ENCODE measurements at regions not wholly inside any gene's neighbourhood (a gene's known extent, or its start where the extent isn't known, plus 50 kb on each side); places are given as distances from the start of the nearest gene placed in this dataset.

- H3K9me3 Mint-ChIP-seq = peaks cover 15% of the 10 kb centered on the region
- DNase-seq (ENCODE audit: low spot score in 2 of 2) (no peak), ATAC-seq (replicated peaks; ENCODE audit: extremely low read depth, poor library complexity, severe bottlenecking) (no peak)
- H3K4me1 Mint-ChIP-seq = no peaks in the 10 kb centered on the region
- H3K27ac Mint-ChIP-seq (ENCODE audit: low read depth) = no peak overlapping the region
- H3K36me3 Mint-ChIP-seq (ENCODE audit: insufficient read depth) = no peaks in the 10 kb centered on the region
- no peak overlapping the region for H3K4me3 Mint-ChIP-seq
- H3K27me3 Mint-ChIP-seq = no peaks in the 10 kb centered on the region
Measured at GRCh38 chr5:165260426-165260825, 1755.0 kb downstream of the MAT2B start.

- Mint-ChIP-seq H3K4me3 (no peak overlapping the region), H3K36me3 (ENCODE audit: insufficient read depth) (no peaks in the 10 kb centered on the region), H3K27me3 (no peaks in the 10 kb centered on the region), H3K9me3 (peaks cover 5% of the 10 kb centered on the region), H3K4me1 (no peaks in the 10 kb centered on the region), H3K27ac (ENCODE audit: low read depth) (no peak overlapping the region)
- ATAC-seq (replicated peaks; ENCODE audit: extremely low read depth, poor library complexity, severe bottlenecking) (no peak), DNase-seq (ENCODE audit: low spot score in 2 of 2) (no peak)
Measured at GRCh38 chr5:165263536-165263935, 1758.1 kb downstream of the MAT2B start.

DNA sequence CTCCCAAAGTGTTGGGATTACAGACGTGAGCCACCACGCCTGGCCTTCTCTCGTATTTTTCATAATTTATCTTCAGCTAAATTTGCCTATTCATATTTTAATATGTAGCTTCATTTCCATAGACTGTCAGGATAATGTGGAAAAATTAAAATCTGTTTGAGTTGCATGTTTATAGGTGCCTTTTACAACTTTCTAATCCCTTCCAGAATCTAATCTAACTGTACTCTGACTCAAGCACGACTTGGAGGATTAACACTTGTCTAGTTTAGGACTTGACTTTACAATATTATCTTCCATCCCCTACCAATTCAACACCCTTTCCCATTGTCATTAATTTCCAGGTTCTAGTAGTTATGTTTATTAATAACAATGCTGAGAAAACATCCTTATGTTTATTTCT lies 1761.5 kb downstream of the MAT2B start:
- no peaks in the 10 kb centered on the region for H3K9me3 Mint-ChIP-seq
- DNase-seq (ENCODE audit: low spot score in 2 of 2) (no peak), ATAC-seq (replicated peaks; ENCODE audit: extremely low read depth, poor library complexity, severe bottlenecking) (no peak)
- no peak overlapping the region for H3K27ac Mint-ChIP-seq (ENCODE audit: low read depth)
- no peaks in the 10 kb centered on the region for H3K36me3 Mint-ChIP-seq (ENCODE audit: insufficient read depth)
- no peaks in the 10 kb centered on the region for H3K4me1 Mint-ChIP-seq
- H3K4me3 Mint-ChIP-seq = no peak overlapping the region
- no peaks in the 10 kb centered on the region for H3K27me3 Mint-ChIP-seq

GRCh38 chr5:165272436-165272835 lies 1767.0 kb downstream of the MAT2B start:
- DNase-seq (ENCODE audit: low spot score in 2 of 2) (no peak), ATAC-seq (replicated peaks; ENCODE audit: extremely low read depth, poor library complexity, severe bottlenecking) (no peak)
- H3K4me1 Mint-ChIP-seq = no peaks in the 10 kb centered on the region
- H3K27ac Mint-ChIP-seq (ENCODE audit: low read depth) = no peak overlapping the region
- no peaks in the 10 kb centered on the region for H3K36me3 Mint-ChIP-seq (ENCODE audit: insufficient read depth)
- no peaks in the 10 kb centered on the region for H3K27me3 Mint-ChIP-seq
- H3K9me3 Mint-ChIP-seq = peaks cover 18% of the 10 kb centered on the region
- H3K4me3 Mint-ChIP-seq = no peak overlapping the region

GRCh38 chr5:165277661-165278060 lies 1772.2 kb downstream of the MAT2B start:
- H3K27ac Mint-ChIP-seq (ENCODE audit: low read depth) = no peak overlapping the region
- peaks cover 20% of the 10 kb centered on the region for H3K9me3 Mint-ChIP-seq
- no peaks in the 10 kb centered on the region for H3K27me3 Mint-ChIP-seq
- H3K36me3 Mint-ChIP-seq (ENCODE audit: insufficient read depth) = no peaks in the 10 kb centered on the region
- DNase-seq (ENCODE audit: low spot score in 2 of 2) = no peak
- ATAC-seq (replicated peaks; ENCODE audit: extremely low read depth, poor library complexity, severe bottlenecking) = no peak
- no peaks in the 10 kb centered on the region for H3K4me1 Mint-ChIP-seq
- no peak overlapping the region for H3K4me3 Mint-ChIP-seq

- Mint-ChIP-seq H3K36me3 (ENCODE audit: insufficient read depth) (no peaks in the 10 kb centered on the region), H3K4me3 (no peak overlapping the region), H3K4me1 (no peaks in the 10 kb centered on the region), H3K27me3 (no peaks in the 10 kb centered on the region), H3K9me3 (peaks cover 20% of the 10 kb centered on the region), H3K27ac (ENCODE audit: low read depth) (no peak overlapping the region)
- ATAC-seq (replicated peaks; ENCODE audit: extremely low read depth, poor library complexity, severe bottlenecking) = no peak
- DNase-seq (ENCODE audit: low spot score in 2 of 2) = no peak
Measured at GRCh38 chr5:165282491-165282890, 1777.1 kb downstream of the MAT2B start.

DNA sequence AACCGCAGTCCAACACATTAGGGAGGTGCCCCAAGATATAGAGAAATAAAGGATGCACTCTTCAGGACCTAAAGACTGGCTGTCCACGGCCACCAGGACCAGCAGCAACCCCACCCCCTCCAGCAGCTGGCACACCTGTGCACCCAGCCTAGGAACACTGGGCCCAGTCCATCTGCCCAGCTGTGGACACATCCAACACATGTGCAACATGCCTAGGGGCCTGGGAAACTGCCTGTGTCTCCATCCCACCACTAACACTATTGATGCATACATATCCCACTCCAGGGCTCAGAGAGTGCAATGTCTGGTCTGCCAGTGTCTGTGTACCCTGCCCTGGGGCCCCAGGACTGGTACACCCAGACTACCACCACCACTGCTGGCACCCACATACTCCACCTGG lies 1781.3 kb downstream of the MAT2B start:
- H3K4me1 Mint-ChIP-seq = no peaks in the 10 kb centered on the region
- no peaks in the 10 kb centered on the region for H3K36me3 Mint-ChIP-seq (ENCODE audit: insufficient read depth)
- ATAC-seq (replicated peaks; ENCODE audit: extremely low read depth, poor library complexity, severe bottlenecking) (no peak), DNase-seq (ENCODE audit: low spot score in 2 of 2) (no peak)
- H3K9me3 Mint-ChIP-seq = peaks cover 22% of the 10 kb centered on the region
- no peak overlapping the region for H3K4me3 Mint-ChIP-seq
- no peaks in the 10 kb centered on the region for H3K27me3 Mint-ChIP-seq
- H3K27ac Mint-ChIP-seq (ENCODE audit: low read depth) = no peak overlapping the region

DNA sequence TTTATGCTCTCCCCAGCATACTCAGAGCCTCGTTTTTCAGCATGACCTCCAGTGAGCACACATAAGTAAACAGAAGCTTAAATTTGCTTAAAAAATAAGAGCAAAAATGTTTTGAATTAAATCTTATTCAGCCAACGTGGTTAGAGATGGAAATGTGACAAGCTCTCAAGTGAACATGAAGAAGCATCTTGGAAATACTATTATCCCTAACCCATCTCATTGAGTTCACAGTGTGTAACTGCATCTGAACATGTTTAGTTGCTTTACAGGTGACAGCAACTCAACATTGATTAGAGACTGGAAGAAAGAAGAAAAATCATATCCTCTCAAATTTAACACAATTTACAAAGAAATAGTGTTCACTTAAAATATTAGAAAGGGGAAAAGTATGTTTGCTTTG lies 1785.1 kb downstream of the MAT2B start:
- H3K36me3 Mint-ChIP-seq (ENCODE audit: insufficient read depth) = no peaks in the 10 kb centered on the region
- H3K27ac Mint-ChIP-seq (ENCODE audit: low read depth) = no peak overlapping the region
- H3K9me3 Mint-ChIP-seq = peaks cover 15% of the 10 kb centered on the region
- no peaks in the 10 kb centered on the region for H3K4me1 Mint-ChIP-seq
- no peak overlapping the region for H3K4me3 Mint-ChIP-seq
- ATAC-seq (replicated peaks; ENCODE audit: extremely low read depth, poor library complexity, severe bottlenecking) = no peak
- DNase-seq (ENCODE audit: low spot score in 2 of 2) = no peak
- no peaks in the 10 kb centered on the region for H3K27me3 Mint-ChIP-seq

DNA sequence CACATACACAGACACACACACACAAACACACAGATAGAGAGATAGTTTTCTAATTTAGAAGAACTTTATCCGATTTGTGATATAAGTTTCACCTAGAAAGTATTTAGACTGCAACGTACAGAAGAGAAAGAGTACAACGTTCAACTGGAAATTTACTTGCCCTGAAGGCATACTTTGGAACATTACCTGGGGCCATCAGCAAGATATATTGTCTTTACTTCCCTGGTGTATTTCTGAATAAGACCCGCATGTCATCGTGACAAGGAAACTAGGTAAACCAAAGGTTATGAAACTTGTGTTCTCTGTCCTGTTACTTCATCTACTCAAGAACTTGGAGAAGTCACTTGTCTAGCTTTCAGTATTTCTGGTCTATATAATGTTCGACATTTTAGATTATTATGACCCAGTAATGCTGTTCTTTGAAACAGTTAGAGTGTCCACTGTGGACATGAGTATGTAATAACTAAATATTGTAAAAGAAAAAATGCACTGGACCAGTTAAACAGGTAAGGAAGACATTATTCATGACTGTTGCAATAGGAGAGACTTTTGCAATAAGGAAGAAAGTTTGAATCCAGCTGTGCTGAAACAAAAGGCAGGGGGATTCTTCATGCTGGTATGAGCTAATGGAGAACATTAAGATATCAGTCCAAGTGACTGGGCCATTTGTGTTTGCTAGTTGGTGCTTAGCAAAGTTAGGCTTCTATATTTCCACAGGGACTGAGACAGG lies 1791.1 kb downstream of the MAT2B start:
- no peak overlapping the region for H3K4me3 Mint-ChIP-seq
- no peak for DNase-seq (ENCODE audit: low spot score in 2 of 2)
- H3K4me1 Mint-ChIP-seq = no peaks in the 10 kb centered on the region
- no peaks in the 10 kb centered on the region for H3K36me3 Mint-ChIP-seq (ENCODE audit: insufficient read depth)
- H3K27me3 Mint-ChIP-seq = no peaks in the 10 kb centered on the region
- no peak overlapping the region for H3K27ac Mint-ChIP-seq (ENCODE audit: low read depth)
- ATAC-seq (replicated peaks; ENCODE audit: extremely low read depth, poor library complexity, severe bottlenecking) = no peak
- peaks cover under 1% of the 10 kb centered on the region for H3K9me3 Mint-ChIP-seq

- H3K9me3 Mint-ChIP-seq = peaks cover 6% of the 10 kb centered on the region
- H3K36me3 Mint-ChIP-seq (ENCODE audit: insufficient read depth) = no peaks in the 10 kb centered on the region
- ATAC-seq (replicated peaks; ENCODE audit: extremely low read depth, poor library complexity, severe bottlenecking) = no peak
- H3K27ac Mint-ChIP-seq (ENCODE audit: low read depth) = no peak overlapping the region
- no peaks in the 10 kb centered on the region for H3K27me3 Mint-ChIP-seq
- H3K4me1 Mint-ChIP-seq = no peaks in the 10 kb centered on the region
- DNase-seq (ENCODE audit: low spot score in 2 of 2) = no peak
- no peak overlapping the region for H3K4me3 Mint-ChIP-seq
Measured at GRCh38 chr5:165304193-165304827, 1798.9 kb downstream of the MAT2B start.

- Mint-ChIP-seq H3K4me1 (no peaks in the 10 kb centered on the region), H3K27ac (ENCODE audit: low read depth) (no peak overlapping the region)
Measured at GRCh38 chr5:165305596-165305995, 1800.2 kb downstream of the MAT2B start.

DNA sequence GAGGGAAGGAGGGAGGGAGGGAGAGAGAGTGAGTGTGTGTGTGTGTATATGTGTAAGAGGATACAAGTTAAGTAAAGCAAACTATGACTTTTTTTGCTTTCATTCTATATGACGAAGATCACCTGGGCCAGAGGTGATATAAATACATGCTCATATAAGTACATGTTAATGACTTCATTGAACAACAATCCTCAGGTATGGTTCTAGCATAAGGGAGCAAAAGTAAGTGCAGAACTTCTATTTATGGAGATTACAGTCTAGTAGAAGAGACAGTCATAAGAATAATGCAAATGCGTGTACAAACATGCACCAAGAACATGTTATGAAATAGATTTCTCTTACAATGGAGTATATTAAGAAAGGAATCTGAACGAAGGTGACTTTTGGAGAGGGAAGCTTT lies 1804.0 kb downstream of the MAT2B start:
- no peaks in the 10 kb centered on the region for H3K4me1 Mint-ChIP-seq
- no peaks in the 10 kb centered on the region for H3K27me3 Mint-ChIP-seq
- DNase-seq (ENCODE audit: low spot score in 2 of 2) (no peak), ATAC-seq (replicated peaks; ENCODE audit: extremely low read depth, poor library complexity, severe bottlenecking) (no peak)
- H3K36me3 Mint-ChIP-seq (ENCODE audit: insufficient read depth) = no peaks in the 10 kb centered on the region
- H3K9me3 Mint-ChIP-seq = peaks cover 16% of the 10 kb centered on the region
- no peak overlapping the region for H3K27ac Mint-ChIP-seq (ENCODE audit: low read depth)
- H3K4me3 Mint-ChIP-seq = no peak overlapping the region

More at GRCh38 chr5:165305596-165305995, 1800.2 kb downstream of the MAT2B start:
- H3K36me3 Mint-ChIP-seq (ENCODE audit: insufficient read depth) = no peaks in the 10 kb centered on the region
- no peak for ATAC-seq (replicated peaks; ENCODE audit: extremely low read depth, poor library complexity, severe bottlenecking)
- H3K9me3 Mint-ChIP-seq = peaks cover 16% of the 10 kb centered on the region
- DNase-seq (ENCODE audit: low spot score in 2 of 2) = no peak
- no peaks in the 10 kb centered on the region for H3K27me3 Mint-ChIP-seq
- H3K4me3 Mint-ChIP-seq = no peak overlapping the region

DNA sequence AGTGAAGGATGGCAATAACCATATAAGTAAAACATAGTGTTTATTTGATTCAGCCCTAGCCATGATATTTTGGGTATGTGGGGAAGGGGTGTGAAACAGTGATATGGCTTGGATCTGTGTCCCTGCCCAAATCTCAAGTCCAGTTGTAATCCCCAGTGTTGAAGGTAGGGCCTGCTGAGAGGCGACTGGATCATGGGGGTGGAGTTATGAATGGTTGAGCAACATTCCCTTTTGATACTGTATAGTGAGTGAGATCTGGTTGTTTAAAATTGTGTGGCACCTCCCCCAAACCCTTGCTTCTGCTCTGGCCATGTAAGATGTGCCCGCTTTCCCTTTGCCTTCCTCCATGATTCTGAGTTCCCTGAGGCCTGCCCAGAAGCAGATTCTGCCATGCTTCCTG lies 1804.6 kb downstream of the MAT2B start:
- DNase-seq (ENCODE audit: low spot score in 2 of 2) (no peak), ATAC-seq (replicated peaks; ENCODE audit: extremely low read depth, poor library complexity, severe bottlenecking) (no peak)
- H3K27ac Mint-ChIP-seq (ENCODE audit: low read depth) = no peak overlapping the region
- H3K4me3 Mint-ChIP-seq = no peak overlapping the region
- peaks cover 19% of the 10 kb centered on the region for H3K9me3 Mint-ChIP-seq
- no peaks in the 10 kb centered on the region for H3K4me1 Mint-ChIP-seq
- no peaks in the 10 kb centered on the region for H3K27me3 Mint-ChIP-seq
- H3K36me3 Mint-ChIP-seq (ENCODE audit: insufficient read depth) = no peaks in the 10 kb centered on the region
